GM19324 (cell line): ENCODE measurements at regions not wholly inside any gene's neighbourhood (a gene's known extent, or its start where the extent isn't known, plus 50 kb on each side); places are given as distances from the start of the nearest gene placed in this dataset.
"Not testable (repeated sequence)": the region's sequence is repeated elsewhere in the genome, so short reads cannot be mapped to it uniquely, and the experiment has no call there.

ENCODE experiments used
- ATAC-seq: cut with Tn5 transposase; IDR thresholded peaks from one replicate; pipeline ENCODE4 v1.9.1; 2021; ENCODE audit warnings: mild to moderate bottlenecking, moderate library complexity; ENCODE audit not compliant: unreplicated experiment, low FRiP score

- ATAC-seq = not testable (repeated sequence)
Measured at GRCh38 chr10:109312555-109312954, 610.8 kb downstream of the XPNPEP1 start.

- ATAC-seq = no peak
Measured at GRCh38 chr10:109308971-109309370, 614.3 kb downstream of the XPNPEP1 start.

- not testable (repeated sequence) for ATAC-seq
Measured at GRCh38 chr10:109307102-109307501, 616.2 kb downstream of the XPNPEP1 start.

DNA sequence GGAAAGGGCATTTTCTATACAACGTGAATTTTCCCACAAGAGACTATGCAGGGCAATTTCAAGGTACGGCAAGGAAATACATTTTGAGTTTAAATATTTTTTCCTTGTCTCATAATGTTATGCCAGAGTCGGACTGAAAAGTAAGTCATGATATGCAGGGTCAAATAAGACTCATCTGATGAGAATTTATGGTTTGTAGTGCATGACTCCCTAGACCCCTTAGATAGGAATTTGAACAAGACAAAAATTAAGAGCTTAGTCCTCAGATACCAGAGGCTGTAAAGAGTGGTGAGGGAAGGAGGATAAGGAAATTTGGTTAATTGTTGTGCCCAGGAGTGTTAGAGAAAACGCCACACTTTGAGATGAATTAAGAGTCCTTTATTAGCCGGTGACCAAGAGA lies 616.6 kb downstream of the XPNPEP1 start:
- no peak for ATAC-seq

DNA sequence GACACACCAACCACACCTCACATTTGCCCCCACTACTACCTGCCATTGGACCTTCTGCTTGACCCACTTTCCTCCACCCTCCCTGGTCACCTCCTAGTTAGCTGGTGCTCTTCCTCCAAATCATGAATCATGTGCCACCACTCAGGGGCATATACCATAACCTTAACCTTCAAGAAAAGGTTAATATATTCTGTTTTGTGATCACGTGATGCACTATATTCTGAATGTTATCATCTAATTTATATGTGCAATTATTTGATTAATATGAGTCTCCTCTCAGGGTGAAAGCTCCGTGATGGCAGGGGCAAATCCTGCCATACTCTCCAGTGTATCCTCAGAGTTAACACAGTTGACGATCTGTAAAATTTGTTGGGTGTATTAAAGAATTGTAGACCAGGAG lies 635.5 kb downstream of the XPNPEP1 start:
- no peak for ATAC-seq

DNA sequence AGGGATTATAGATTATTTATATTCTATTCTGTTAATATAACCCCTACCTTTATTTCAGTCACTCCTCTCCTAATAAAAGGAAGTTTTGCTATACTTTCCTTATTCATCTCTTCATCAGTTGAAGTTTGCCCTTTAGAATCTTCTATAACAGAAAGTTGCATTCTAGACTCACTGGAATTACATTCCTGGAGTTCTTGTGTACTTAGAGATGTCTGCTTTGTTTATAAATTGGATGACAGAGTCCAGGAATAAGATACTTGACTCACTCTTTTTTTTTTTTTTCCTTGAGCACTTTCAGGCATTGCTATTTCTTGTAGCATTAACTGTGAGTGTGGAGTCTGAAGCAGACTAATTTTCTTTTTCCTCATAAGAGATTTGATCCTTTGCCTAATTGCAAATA lies 640.8 kb downstream of the XPNPEP1 start:
- ATAC-seq = no peak

GRCh38 chr10:109281347-109281746 lies 642.0 kb downstream of the XPNPEP1 start:
- no peak for ATAC-seq

GRCh38 chr10:109280837-109281236 lies 642.5 kb downstream of the XPNPEP1 start:
- no peak for ATAC-seq

- no peak for ATAC-seq
Measured at GRCh38 chr10:109277456-109277855, 645.9 kb downstream of the XPNPEP1 start.

- no peak for ATAC-seq
Measured at GRCh38 chr10:109275960-109276359, 647.4 kb downstream of the XPNPEP1 start.

GRCh38 chr10:109274681-109275080 lies 648.6 kb downstream of the XPNPEP1 start:
- no peak for ATAC-seq

GRCh38 chr10:109270173-109270572 lies 653.1 kb downstream of the XPNPEP1 start:
- no peak for ATAC-seq

DNA sequence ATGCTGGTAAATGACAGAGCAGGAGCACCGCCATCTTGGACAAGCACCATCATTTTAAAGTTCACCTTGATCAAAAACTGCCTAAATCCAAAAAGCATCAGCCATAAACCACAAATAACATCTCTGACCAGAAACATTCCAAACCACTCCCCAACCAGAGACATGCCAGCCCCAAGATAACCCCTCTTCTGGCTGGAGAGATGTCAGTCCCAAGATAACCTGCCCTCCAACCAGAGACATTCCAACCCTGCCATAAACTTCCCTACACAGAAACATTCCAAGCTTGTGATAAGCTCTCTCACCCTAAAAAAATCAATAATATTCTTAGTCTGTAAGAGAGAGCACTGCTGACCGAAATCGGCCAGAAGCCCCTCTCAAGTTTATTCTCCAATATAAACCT lies 659.3 kb downstream of the XPNPEP1 start:
- no peak for ATAC-seq

DNA sequence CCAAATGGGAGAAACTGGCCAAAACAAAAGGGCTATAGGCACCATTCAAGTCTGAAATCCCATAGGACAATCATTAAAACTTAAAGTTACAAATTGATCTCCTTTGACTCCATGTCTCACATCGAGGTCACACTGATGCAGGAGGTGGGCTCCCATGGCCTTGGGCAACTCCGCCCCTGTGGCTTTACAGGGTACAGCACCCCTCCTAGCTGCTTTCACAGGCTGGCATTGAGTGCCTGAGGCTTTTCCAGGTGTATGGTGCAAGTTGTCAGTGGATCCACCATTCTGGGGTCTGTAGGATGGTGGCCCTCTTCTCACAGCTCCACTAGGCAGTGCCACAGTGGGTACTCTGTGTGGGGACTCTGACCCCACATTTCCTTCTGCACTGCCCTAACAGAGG lies 662.1 kb downstream of the XPNPEP1 start:
- ATAC-seq = no peak

GRCh38 chr10:109259293-109259692 lies 664.0 kb downstream of the XPNPEP1 start:
- ATAC-seq = no peak

- ATAC-seq = no peak
Measured at GRCh38 chr10:109253306-109253705, 670.0 kb downstream of the XPNPEP1 start.

DNA sequence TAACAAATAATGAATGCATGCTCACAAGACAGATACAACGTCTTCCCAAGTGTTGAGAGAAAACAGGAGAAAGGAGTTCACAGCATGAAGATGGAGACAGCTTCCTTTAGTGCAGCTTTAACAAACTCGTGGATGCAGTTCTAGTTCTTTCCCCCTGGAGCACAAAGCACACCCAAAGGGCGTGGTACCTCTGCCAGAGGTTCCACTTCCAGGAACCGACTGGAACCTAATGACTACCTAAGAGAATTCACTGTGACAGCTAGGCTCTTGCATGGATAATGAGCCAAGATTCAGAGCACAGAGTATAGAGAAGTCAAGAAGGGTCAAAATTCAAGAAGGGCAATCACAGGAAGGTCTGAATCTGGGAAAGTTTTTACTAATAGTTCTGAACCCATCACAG lies 673.2 kb downstream of the XPNPEP1 start:
- no peak for ATAC-seq

DNA sequence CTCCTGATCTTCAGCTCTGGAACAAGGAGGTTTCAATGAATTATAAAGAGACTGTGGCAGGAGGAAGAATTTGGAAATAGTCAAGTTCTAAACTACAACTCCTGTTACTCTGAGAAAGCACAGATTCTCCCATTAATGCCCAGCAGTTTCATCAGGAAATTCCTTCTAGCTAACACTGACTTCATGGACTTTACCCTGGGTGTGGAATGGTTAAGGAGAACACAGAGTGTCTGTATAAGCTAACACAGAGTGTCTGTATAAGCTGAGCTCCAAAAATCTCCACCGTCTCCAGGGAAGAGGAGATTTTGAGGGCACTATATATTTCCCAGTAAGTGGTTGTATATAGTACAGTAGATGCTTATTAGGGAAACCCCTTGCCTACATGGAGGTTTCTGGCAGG lies 675.5 kb downstream of the XPNPEP1 start:
- no peak for ATAC-seq

DNA sequence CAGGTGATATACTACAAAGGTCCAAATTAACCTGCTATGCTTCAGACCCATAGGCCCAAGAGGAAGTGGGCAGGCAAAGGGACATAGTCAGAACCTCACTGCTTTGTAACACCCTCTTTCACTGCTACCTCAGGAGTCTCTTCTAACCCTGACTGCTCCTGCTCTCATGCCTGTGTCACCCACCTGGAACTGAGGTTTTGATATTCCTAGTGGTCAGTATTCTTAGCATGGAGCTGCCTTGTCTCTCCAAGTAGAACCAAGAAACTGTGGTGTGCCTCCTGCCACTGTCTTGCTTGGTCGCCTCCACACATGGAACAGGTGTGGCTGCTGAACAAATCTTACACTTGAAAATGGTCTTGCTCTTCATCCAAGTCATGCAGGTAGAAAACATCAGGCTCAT lies 677.5 kb downstream of the XPNPEP1 start:
- ATAC-seq = no peak

DNA sequence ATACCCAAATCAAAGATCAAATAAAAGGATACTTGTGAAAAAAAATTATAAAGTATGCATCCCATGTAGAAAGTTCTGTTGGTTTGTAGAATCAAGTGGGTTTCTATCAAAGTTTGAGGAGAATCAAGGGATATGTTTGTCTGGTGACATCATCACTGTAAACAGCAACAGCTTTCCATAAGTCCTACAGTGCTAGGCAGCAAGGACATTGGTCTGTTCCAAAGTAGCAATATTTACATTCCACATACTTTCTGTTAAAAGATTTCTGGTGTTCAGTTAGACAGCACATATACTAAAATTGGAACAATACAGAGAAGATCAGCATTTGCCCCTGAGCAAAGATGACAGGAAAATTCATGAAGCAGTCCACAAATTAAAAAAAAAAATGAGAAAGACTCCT lies 683.9 kb downstream of the XPNPEP1 start:
- no peak for ATAC-seq

DNA sequence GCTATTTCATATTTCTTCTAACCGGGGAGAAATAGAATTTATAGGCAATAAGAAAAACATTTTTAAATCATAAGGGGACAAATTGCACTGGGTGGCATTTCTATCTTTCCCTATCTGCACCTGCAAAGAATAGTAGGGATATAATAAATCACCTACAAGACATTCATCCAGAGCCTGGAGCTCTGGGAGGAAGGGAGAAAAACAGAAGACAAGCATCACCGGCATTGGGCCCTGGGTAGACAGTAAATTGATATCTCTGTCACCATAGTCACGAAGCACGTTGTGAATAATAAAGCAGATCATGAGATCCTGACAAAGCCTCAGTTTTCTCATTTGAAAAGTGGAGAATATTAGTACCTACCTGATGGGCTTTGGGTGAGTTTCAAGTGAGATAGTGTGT lies 685.6 kb downstream of the XPNPEP1 start:
- ATAC-seq = no peak

GRCh38 chr10:109237050-109237449 lies 686.3 kb downstream of the XPNPEP1 start:
- no peak for ATAC-seq

DNA sequence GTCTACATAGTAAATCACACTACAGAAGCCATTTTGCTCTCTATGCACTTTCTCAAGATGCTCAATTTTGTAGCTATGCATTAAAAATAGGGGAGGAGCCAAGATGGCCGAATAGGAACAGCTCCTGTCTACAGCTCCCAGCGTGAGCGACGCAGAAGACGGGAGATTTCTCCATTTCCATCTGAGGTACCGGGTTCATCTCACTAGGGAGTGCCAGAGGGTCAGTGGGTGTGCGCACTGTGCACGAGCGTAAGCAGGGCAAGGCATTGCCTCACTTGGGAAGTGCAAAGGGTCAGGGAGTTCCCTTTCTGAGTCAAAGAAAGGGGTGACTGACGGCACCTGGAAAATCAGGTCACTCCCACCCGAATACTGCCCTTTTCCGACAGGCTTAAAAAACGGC lies 699.8 kb downstream of the XPNPEP1 start:
- ATAC-seq = not testable (repeated sequence)
